Right atrium auricular region (tissue), 2 donors: ENCODE measurements at regions not wholly inside any gene's neighbourhood (a gene's known extent, or its start where the extent isn't known, plus 50 kb on each side); places are given as distances from the start of the nearest gene placed in this dataset.

Source experiments
- DNase-seq: peaks from one replicate; pipeline ENCODE4 v3.0.0-alpha.2; 2019; ENCODE audit warnings: low spot score
- H3K27ac ChIP-seq, 2 donors: fragments of 200-600 bp; sonication (generic); 1 replicate in 1 of 2; 2 replicates in 1 of 2; pipeline ENCODE4 v1.5.1; 2016 to 2019
- H3K27me3 ChIP-seq, 2 donors: fragments of 200-600 bp; sonication (generic); one replicate each; pipeline versions ENCODE4 v1.5.1 to v1.6.0; 2017 to 2019
- H3K36me3 ChIP-seq: fragments of 200-600 bp; sonication (generic); one replicate; pipeline ENCODE4 v1.5.1; 2016
- H3K4me1 ChIP-seq, 2 donors: fragments of 200-600 bp; sonication (generic); one replicate each; pipeline versions ENCODE4 v1.5.1 to v1.6.0; 2017 to 2019
- H3K4me3 ChIP-seq, 2 donors: fragments of 200-600 bp; sonication (generic); 1 replicate in 1 of 2; 2 replicates in 1 of 2; pipeline ENCODE4 v1.5.1; 2017 to 2019; ENCODE audit warnings: mild to moderate bottlenecking in 1 of 2, moderate library complexity in 1 of 2
- H3K9me3 ChIP-seq, 2 donors: fragments of 200-600 bp; sonication (generic); one replicate each; pipeline ENCODE4 v1.5.1; 2019
- CTCF ChIP-seq, 2 donors: fragments of 200-600 bp; sonication (generic); IDR thresholded peaks; one replicate each; pipeline ENCODE4 v1.5.1; 2019; ENCODE audit warnings: antibody characterized with exemption in 2 of 2

GRCh38 chr18:37711766-37712505 is 146.3 kb upstream of the CELF4 start:
- H3K27ac ChIP-seq: no peak overlapping the region
- no peak overlapping the region for H3K4me3 ChIP-seq
- no peaks in the 10 kb centered on the region for H3K36me3 ChIP-seq
- no peak for TF ChIP-seq CTCF (IDR thresholded peaks at IDR 0.05)
- no peak for DNase-seq
- no peaks in the 10 kb centered on the region for H3K4me1 ChIP-seq
- H3K27me3 ChIP-seq: no peaks in the 10 kb centered on the region
- no peaks in the 10 kb centered on the region for H3K9me3 ChIP-seq

- Histone ChIP-seq H3K27ac (no peak overlapping the region), H3K9me3 (no peaks in the 10 kb centered on the region), H3K4me3 (no peak overlapping the region), H3K36me3 (no peaks in the 10 kb centered on the region), H3K27me3 (no peaks in the 10 kb centered on the region), H3K4me1 (no peaks in the 10 kb centered on the region)
- DNase-seq: no peak
- no peak for TF ChIP-seq CTCF (IDR thresholded peaks at IDR 0.05)
Measured at GRCh38 chr18:37710726-37711125, 145.1 kb upstream of the CELF4 start.

DNA sequence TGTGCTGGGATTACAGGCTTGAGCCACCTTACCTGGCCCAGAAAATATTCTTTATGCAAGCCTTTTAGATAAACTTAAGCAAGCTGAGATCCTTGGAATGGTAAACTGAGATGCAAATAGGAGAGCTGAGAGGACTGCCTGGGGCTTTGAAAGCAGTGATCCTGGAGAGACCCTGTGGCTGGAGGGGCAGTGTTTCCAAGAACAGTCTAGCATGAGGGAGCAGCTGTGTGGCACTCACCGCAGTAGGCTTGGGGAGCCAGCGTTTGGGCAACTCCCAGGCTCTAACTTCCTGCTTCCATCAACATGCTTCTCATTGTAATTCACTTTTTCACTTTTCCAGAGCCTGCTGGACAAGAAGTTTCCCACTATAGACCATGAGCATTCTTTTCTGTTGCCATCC is 144.1 kb upstream of the CELF4 start:
- no peak for DNase-seq
- no peak for TF ChIP-seq CTCF (IDR thresholded peaks at IDR 0.05)
- no peaks in the 10 kb centered on the region for H3K9me3 ChIP-seq

DNA sequence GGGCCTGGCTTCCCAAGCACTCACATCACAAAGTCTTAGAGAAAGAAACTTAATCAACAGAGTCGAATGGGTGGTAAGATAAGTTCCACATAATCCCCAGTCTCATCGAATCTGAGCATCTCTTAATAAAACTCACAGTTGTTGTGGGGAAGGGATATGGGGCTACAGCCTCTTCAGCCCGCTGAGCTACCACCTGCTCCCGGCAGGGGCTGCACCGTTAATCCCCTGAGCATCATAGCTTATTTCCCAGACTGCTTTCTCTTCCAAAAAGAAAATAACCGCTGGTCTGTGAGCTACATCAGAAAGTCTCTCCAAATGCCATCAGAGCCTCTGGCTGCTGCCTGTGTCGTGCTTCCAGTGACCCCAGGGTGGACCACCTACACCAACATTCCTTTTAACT is 139.4 kb upstream of the CELF4 start:
- H3K9me3 ChIP-seq: no peaks in the 10 kb centered on the region
- H3K36me3 ChIP-seq: no peaks in the 10 kb centered on the region
- H3K4me1 ChIP-seq: no peaks in the 10 kb centered on the region
- H3K4me3 ChIP-seq: no peak overlapping the region
- no peaks in the 10 kb centered on the region for H3K27me3 ChIP-seq
- no peak for TF ChIP-seq CTCF (IDR thresholded peaks at IDR 0.05)
- no peak for DNase-seq
- H3K27ac ChIP-seq: no peak overlapping the region

More for the DNA sequence above, 144.1 kb upstream of the CELF4 start:
- Histone ChIP-seq H3K27ac (no peak overlapping the region), H3K36me3 (no peaks in the 10 kb centered on the region), H3K4me3 (no peak overlapping the region), H3K27me3 (no peaks in the 10 kb centered on the region), H3K4me1 (no peaks in the 10 kb centered on the region)

- no peaks in the 10 kb centered on the region for H3K36me3 ChIP-seq
- no peaks in the 10 kb centered on the region for H3K4me1 ChIP-seq
- H3K4me3 ChIP-seq: no peak overlapping the region
- TF ChIP-seq CTCF (IDR thresholded peaks at IDR 0.05): no peak
- no peaks in the 10 kb centered on the region for H3K9me3 ChIP-seq
- no peaks in the 10 kb centered on the region for H3K27me3 ChIP-seq
- no peak overlapping the region for H3K27ac ChIP-seq
- DNase-seq: no peak
Measured at GRCh38 chr18:37702841-37703240, 137.2 kb upstream of the CELF4 start.

- Histone ChIP-seq H3K9me3 (no peaks in the 10 kb centered on the region), H3K27me3 (no peaks in the 10 kb centered on the region), H3K4me1 (no peaks in the 10 kb centered on the region), H3K36me3 (no peaks in the 10 kb centered on the region), H3K4me3 (no peak overlapping the region), H3K27ac (no peak overlapping the region)
- no peak for TF ChIP-seq CTCF (IDR thresholded peaks at IDR 0.05)
- DNase-seq: no peak
Measured at GRCh38 chr18:37701967-37702366, 136.4 kb upstream of the CELF4 start.
